Fibroblast of lung (primary cell): ENCODE measurements at regions not wholly inside any gene's neighbourhood (a gene's known extent, or its start where the extent isn't known, plus 50 kb on each side); places are given as distances from the start of the nearest gene placed in this dataset.

ENCODE experiments used
- EZH2 ChIP-seq: IDR thresholded peaks from 2 replicates; pipeline ENCODE4 v1.5.1; 2012; ENCODE audit warnings: low read length, control low read depth, mild to moderate bottlenecking; ENCODE audit errors: missing control alignments
- TF ChIP-seq, protein P1 (sequence below), 2 donors: IDR thresholded peaks in 1 of 2; conservative IDR thresholded peaks in 1 of 2; 1 replicate in 1 of 2; 2 replicates in 1 of 2; pipeline ENCODE4 v1.5.1; 2011 to 2012; ENCODE audit warnings: low read length in 2 of 2, control low read depth in 1 of 2, inconsistent platforms in 1 of 2, low read depth in 1 of 2, mild to moderate bottlenecking in 1 of 2

DNA sequence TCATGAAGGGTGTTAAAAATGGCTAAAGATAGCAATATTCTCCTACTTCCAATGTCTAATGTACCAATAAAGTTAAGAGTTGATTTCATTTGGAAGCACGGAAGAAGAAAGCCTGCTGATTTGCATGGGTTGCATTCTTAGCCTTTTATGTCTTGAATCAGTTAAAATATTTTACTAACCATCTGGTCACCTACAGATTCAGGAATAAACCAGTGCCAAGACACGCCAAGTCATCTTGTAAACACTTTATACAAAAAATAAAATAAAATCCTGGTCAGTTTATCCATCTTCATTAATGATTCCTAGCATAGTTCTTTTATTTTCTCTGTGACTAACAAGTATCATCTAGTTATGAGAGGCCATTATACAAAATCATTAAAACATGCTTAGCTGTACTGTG is 1031.6 kb upstream of the WWC1 start:
- TF ChIP-seq, protein P1, sequence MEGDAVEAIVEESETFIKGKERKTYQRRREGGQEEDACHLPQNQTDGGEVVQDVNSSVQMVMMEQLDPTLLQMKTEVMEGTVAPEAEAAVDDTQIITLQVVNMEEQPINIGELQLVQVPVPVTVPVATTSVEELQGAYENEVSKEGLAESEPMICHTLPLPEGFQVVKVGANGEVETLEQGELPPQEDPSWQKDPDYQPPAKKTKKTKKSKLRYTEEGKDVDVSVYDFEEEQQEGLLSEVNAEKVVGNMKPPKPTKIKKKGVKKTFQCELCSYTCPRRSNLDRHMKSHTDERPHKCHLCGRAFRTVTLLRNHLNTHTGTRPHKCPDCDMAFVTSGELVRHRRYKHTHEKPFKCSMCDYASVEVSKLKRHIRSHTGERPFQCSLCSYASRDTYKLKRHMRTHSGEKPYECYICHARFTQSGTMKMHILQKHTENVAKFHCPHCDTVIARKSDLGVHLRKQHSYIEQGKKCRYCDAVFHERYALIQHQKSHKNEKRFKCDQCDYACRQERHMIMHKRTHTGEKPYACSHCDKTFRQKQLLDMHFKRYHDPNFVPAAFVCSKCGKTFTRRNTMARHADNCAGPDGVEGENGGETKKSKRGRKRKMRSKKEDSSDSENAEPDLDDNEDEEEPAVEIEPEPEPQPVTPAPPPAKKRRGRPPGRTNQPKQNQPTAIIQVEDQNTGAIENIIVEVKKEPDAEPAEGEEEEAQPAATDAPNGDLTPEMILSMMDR (conservative IDR thresholded peaks at IDR 0.05 in 1 of 2, IDR thresholded peaks at IDR 0.05 in 1 of 2; ENCODE audit: low read depth in 1 of 2, low read length in 2 of 2), result no peak
- no peak for TF ChIP-seq EZH2
